ENCODE measurements at regions not wholly inside any gene's neighbourhood (a gene's known extent, or its start where the extent isn't known, plus 50 kb on each side); places are given as distances from the start of the nearest gene placed in this dataset.

DNA sequence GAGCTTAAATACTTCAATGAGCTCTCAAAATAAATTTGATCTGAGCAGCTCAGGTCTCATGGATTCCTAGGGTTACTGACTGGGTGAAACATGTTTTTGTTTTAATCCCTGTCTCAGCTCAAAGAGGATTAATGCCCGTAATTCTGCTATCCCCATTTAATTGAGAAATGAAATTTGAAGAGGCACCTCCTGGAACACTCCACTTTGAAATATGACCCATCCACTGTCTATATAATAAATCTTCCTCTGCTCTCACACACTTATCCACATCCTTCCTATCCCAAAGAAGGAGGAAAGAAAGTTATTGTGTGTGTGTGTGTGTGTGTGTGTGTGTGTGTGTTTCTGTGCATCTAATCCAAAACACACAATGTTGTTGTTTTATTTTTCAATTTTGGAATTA is 2082.4 kb upstream of the PIK3C3 start:
- no peaks in the 10 kb centered on the region for H3K27me3 ChIP-seq (replicated peaks; ENCODE audit: control insufficient read depth, insufficient read depth, low read length, poor library complexity, severe bottlenecking)
- DNase-seq, result no peak
- no peaks in the 10 kb centered on the region for H3K4me1 ChIP-seq (ENCODE audit: control insufficient read depth, insufficient read depth, low read length, poor library complexity, severe bottlenecking)

GRCh38 chr18:39871961-39872360 is 2083.1 kb upstream of the PIK3C3 start:
- H3K4me3 ChIP-seq (ENCODE audit: insufficient read depth, low read depth, low read length, poor library complexity, severe bottlenecking), result no peak overlapping the region
- no peaks in the 10 kb centered on the region for H3K36me3 ChIP-seq (ENCODE audit: control insufficient read depth, insufficient read depth, low read length)
- no peaks in the 10 kb centered on the region for H3K9me3 ChIP-seq (ENCODE audit: control insufficient read depth, low read length)
- no peaks in the 10 kb centered on the region for H3K27me3 ChIP-seq (replicated peaks; ENCODE audit: control insufficient read depth, insufficient read depth, low read length, poor library complexity, severe bottlenecking)
- H3K27ac ChIP-seq (ENCODE audit: insufficient read depth, low read length, poor library complexity, severe bottlenecking), result no peak overlapping the region
- H3K4me1 ChIP-seq (ENCODE audit: control insufficient read depth, insufficient read depth, low read length, poor library complexity, severe bottlenecking), result no peaks in the 10 kb centered on the region
- DNase-seq, result no peak

More for the DNA sequence above, 2082.4 kb upstream of the PIK3C3 start:
- H3K27ac ChIP-seq (ENCODE audit: insufficient read depth, low read length, poor library complexity, severe bottlenecking), result no peak overlapping the region
- H3K4me3 ChIP-seq (ENCODE audit: insufficient read depth, low read depth, low read length, poor library complexity, severe bottlenecking), result no peak overlapping the region
- no peaks in the 10 kb centered on the region for H3K36me3 ChIP-seq (ENCODE audit: control insufficient read depth, insufficient read depth, low read length)
- no peaks in the 10 kb centered on the region for H3K9me3 ChIP-seq (ENCODE audit: control insufficient read depth, low read length)

DNA sequence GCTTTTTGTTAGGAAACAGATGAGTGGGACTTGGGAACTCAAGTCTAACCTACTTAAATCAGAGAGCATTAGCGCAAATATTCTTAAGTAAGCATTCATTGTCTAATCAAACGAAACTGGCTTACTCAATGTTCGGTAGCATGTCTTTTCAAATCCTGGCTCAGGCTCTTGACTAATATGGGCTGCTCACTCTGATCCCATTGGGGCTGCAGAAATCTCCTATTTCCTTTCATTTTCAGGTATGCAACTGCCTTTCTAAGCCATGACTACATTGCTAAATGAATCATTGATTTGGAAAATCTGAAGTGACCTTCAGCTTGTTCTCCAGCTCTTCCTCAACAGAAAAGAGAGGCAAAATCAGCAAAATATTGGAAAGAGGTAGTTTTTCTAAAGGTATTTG is 2084.4 kb upstream of the PIK3C3 start:
- no peak overlapping the region for H3K27ac ChIP-seq (ENCODE audit: insufficient read depth, low read length, poor library complexity, severe bottlenecking)
- H3K9me3 ChIP-seq (ENCODE audit: control insufficient read depth, low read length), result no peaks in the 10 kb centered on the region

GRCh38 chr18:39863916-39864315 is 2091.1 kb upstream of the PIK3C3 start:
- H3K4me3 ChIP-seq (ENCODE audit: insufficient read depth, low read depth, low read length, poor library complexity, severe bottlenecking), result no peak overlapping the region
- DNase-seq, result no peak
- H3K36me3 ChIP-seq (ENCODE audit: control insufficient read depth, insufficient read depth, low read length), result no peaks in the 10 kb centered on the region
- H3K4me1 ChIP-seq (ENCODE audit: control insufficient read depth, insufficient read depth, low read length, poor library complexity, severe bottlenecking), result no peaks in the 10 kb centered on the region
- no peaks in the 10 kb centered on the region for H3K27me3 ChIP-seq (replicated peaks; ENCODE audit: control insufficient read depth, insufficient read depth, low read length, poor library complexity, severe bottlenecking)
- no peaks in the 10 kb centered on the region for H3K9me3 ChIP-seq (ENCODE audit: control insufficient read depth, low read length)
- no peak overlapping the region for H3K27ac ChIP-seq (ENCODE audit: insufficient read depth, low read length, poor library complexity, severe bottlenecking)

More for the DNA sequence above, 2084.4 kb upstream of the PIK3C3 start:
- no peak for DNase-seq
- Histone ChIP-seq H3K27me3 (replicated peaks; ENCODE audit: control insufficient read depth, insufficient read depth, low read length, poor library complexity, severe bottlenecking) (no peaks in the 10 kb centered on the region), H3K4me3 (ENCODE audit: insufficient read depth, low read depth, low read length, poor library complexity, severe bottlenecking) (no peak overlapping the region), H3K36me3 (ENCODE audit: control insufficient read depth, insufficient read depth, low read length) (no peaks in the 10 kb centered on the region), H3K4me1 (ENCODE audit: control insufficient read depth, insufficient read depth, low read length, poor library complexity, severe bottlenecking) (no peaks in the 10 kb centered on the region)

GRCh38 chr18:39862341-39862740 is 2092.7 kb upstream of the PIK3C3 start:
- Histone ChIP-seq H3K36me3 (ENCODE audit: control insufficient read depth, insufficient read depth, low read length) (no peaks in the 10 kb centered on the region), H3K27me3 (replicated peaks; ENCODE audit: control insufficient read depth, insufficient read depth, low read length, poor library complexity, severe bottlenecking) (no peaks in the 10 kb centered on the region), H3K4me3 (ENCODE audit: insufficient read depth, low read depth, low read length, poor library complexity, severe bottlenecking) (no peak overlapping the region), H3K27ac (ENCODE audit: insufficient read depth, low read length, poor library complexity, severe bottlenecking) (no peak overlapping the region), H3K9me3 (ENCODE audit: control insufficient read depth, low read length) (no peaks in the 10 kb centered on the region), H3K4me1 (ENCODE audit: control insufficient read depth, insufficient read depth, low read length, poor library complexity, severe bottlenecking) (no peaks in the 10 kb centered on the region)
- DNase-seq, result no peak

DNA sequence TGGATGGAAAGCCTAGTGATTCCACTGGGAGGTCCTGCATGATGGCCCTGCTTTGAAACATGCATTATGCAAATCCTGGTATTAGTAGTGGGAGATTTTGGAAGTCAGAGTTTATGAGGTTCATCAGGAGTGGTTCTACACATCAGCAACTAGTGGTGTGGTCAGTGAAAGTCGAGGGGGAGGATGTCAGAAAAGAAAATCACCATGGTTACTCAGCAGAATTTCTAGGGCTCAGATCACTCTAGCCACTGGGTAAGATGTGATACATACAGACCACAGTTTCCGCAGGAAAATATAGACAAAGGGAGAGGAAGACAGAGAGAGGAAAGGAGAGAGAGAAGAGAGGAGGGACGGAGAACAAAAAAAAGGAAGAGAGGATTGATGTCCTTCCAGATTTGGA is 2100.7 kb upstream of the PIK3C3 start:
- Histone ChIP-seq H3K4me1 (ENCODE audit: control insufficient read depth, insufficient read depth, low read length, poor library complexity, severe bottlenecking) (no peaks in the 10 kb centered on the region), H3K9me3 (ENCODE audit: control insufficient read depth, low read length) (no peaks in the 10 kb centered on the region), H3K27ac (ENCODE audit: insufficient read depth, low read length, poor library complexity, severe bottlenecking) (no peak overlapping the region), H3K27me3 (replicated peaks; ENCODE audit: control insufficient read depth, insufficient read depth, low read length, poor library complexity, severe bottlenecking) (no peaks in the 10 kb centered on the region), H3K36me3 (ENCODE audit: control insufficient read depth, insufficient read depth, low read length) (no peaks in the 10 kb centered on the region), H3K4me3 (ENCODE audit: insufficient read depth, low read depth, low read length, poor library complexity, severe bottlenecking) (no peak overlapping the region)
- DNase-seq, result no peak

DNA sequence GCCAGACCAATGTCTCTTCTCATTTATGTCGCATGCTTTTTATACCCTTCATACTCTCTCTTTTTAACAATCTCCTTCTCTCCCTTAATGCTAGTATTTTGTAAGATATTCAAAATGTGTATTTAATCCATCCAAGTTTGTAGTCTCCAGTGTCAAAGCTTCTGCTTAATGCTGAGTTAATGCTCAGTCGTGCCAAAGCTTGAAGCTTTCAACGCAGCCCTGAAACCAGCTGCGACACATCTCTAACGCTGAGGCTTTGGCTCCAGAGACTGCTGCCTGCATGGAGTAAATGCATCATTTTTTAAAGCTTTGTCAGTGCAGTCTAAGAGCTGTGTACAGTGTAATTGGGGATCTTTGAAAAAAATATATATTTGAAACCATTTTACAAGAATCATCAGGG is 2108.8 kb upstream of the PIK3C3 start:
- no peaks in the 10 kb centered on the region for H3K9me3 ChIP-seq (ENCODE audit: control insufficient read depth, low read length)
- H3K27ac ChIP-seq (ENCODE audit: insufficient read depth, low read length, poor library complexity, severe bottlenecking), result no peak overlapping the region
- H3K4me1 ChIP-seq (ENCODE audit: control insufficient read depth, insufficient read depth, low read length, poor library complexity, severe bottlenecking), result no peaks in the 10 kb centered on the region
- H3K36me3 ChIP-seq (ENCODE audit: control insufficient read depth, insufficient read depth, low read length), result no peaks in the 10 kb centered on the region
- H3K27me3 ChIP-seq (replicated peaks; ENCODE audit: control insufficient read depth, insufficient read depth, low read length, poor library complexity, severe bottlenecking), result no peaks in the 10 kb centered on the region
- no peak for DNase-seq
- H3K4me3 ChIP-seq (ENCODE audit: insufficient read depth, low read depth, low read length, poor library complexity, severe bottlenecking), result no peak overlapping the region

GRCh38 chr18:39845631-39846030 is 2109.4 kb upstream of the PIK3C3 start:
- H3K27ac ChIP-seq (ENCODE audit: insufficient read depth, low read length, poor library complexity, severe bottlenecking), result no peak overlapping the region
- H3K4me1 ChIP-seq (ENCODE audit: control insufficient read depth, insufficient read depth, low read length, poor library complexity, severe bottlenecking), result no peaks in the 10 kb centered on the region
- no peak overlapping the region for H3K4me3 ChIP-seq (ENCODE audit: insufficient read depth, low read depth, low read length, poor library complexity, severe bottlenecking)
- no peak for DNase-seq
- no peaks in the 10 kb centered on the region for H3K9me3 ChIP-seq (ENCODE audit: control insufficient read depth, low read length)
- no peaks in the 10 kb centered on the region for H3K36me3 ChIP-seq (ENCODE audit: control insufficient read depth, insufficient read depth, low read length)
- H3K27me3 ChIP-seq (replicated peaks; ENCODE audit: control insufficient read depth, insufficient read depth, low read length, poor library complexity, severe bottlenecking), result no peaks in the 10 kb centered on the region

GRCh38 chr18:39845106-39845505 is 2109.9 kb upstream of the PIK3C3 start:
- H3K4me3 ChIP-seq (ENCODE audit: insufficient read depth, low read depth, low read length, poor library complexity, severe bottlenecking), result no peak overlapping the region
- H3K9me3 ChIP-seq (ENCODE audit: control insufficient read depth, low read length), result no peaks in the 10 kb centered on the region
- DNase-seq, result no peak
- H3K36me3 ChIP-seq (ENCODE audit: control insufficient read depth, insufficient read depth, low read length), result no peaks in the 10 kb centered on the region
- H3K27me3 ChIP-seq (replicated peaks; ENCODE audit: control insufficient read depth, insufficient read depth, low read length, poor library complexity, severe bottlenecking), result no peaks in the 10 kb centered on the region
- H3K27ac ChIP-seq (ENCODE audit: insufficient read depth, low read length, poor library complexity, severe bottlenecking), result no peak overlapping the region
- H3K4me1 ChIP-seq (ENCODE audit: control insufficient read depth, insufficient read depth, low read length, poor library complexity, severe bottlenecking), result no peaks in the 10 kb centered on the region

GRCh38 chr18:39843546-39843945 is 2111.5 kb upstream of the PIK3C3 start:
- no peak overlapping the region for H3K4me3 ChIP-seq (ENCODE audit: insufficient read depth, low read depth, low read length, poor library complexity, severe bottlenecking)
- H3K36me3 ChIP-seq (ENCODE audit: control insufficient read depth, insufficient read depth, low read length), result no peaks in the 10 kb centered on the region
- H3K4me1 ChIP-seq (ENCODE audit: control insufficient read depth, insufficient read depth, low read length, poor library complexity, severe bottlenecking), result no peaks in the 10 kb centered on the region
- H3K27ac ChIP-seq (ENCODE audit: insufficient read depth, low read length, poor library complexity, severe bottlenecking), result no peak overlapping the region
- H3K9me3 ChIP-seq (ENCODE audit: control insufficient read depth, low read length), result no peaks in the 10 kb centered on the region
- no peaks in the 10 kb centered on the region for H3K27me3 ChIP-seq (replicated peaks; ENCODE audit: control insufficient read depth, insufficient read depth, low read length, poor library complexity, severe bottlenecking)
- DNase-seq, result no peak

Data from effector memory CD4-positive, alpha-beta T cell (primary cell).